ENCODE measurements at regions not wholly inside any gene's neighbourhood (a gene's known extent, or its start where the extent isn't known, plus 50 kb on each side); places are given as distances from the start of the nearest gene placed in this dataset.

DNA sequence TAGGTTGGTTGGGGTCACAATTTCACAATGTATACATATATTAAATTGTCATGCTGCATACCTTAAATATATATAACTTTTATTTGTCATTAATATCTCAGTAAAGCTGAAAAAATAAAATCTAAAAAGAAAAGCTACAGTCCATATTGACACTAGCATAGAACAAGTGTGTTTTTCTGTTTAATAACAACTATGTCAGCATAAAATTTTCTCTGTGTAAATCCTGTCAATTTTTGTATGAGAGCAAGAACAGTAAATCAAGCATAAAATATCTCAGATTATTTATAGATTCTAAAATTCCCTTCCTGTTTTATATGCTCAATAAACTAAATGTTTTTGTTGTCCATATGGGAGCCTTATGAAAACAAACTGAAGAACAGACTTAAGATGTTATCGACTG is 739.2 kb downstream of the MRPL39 start:
- TF ChIP-seq, protein P1, sequence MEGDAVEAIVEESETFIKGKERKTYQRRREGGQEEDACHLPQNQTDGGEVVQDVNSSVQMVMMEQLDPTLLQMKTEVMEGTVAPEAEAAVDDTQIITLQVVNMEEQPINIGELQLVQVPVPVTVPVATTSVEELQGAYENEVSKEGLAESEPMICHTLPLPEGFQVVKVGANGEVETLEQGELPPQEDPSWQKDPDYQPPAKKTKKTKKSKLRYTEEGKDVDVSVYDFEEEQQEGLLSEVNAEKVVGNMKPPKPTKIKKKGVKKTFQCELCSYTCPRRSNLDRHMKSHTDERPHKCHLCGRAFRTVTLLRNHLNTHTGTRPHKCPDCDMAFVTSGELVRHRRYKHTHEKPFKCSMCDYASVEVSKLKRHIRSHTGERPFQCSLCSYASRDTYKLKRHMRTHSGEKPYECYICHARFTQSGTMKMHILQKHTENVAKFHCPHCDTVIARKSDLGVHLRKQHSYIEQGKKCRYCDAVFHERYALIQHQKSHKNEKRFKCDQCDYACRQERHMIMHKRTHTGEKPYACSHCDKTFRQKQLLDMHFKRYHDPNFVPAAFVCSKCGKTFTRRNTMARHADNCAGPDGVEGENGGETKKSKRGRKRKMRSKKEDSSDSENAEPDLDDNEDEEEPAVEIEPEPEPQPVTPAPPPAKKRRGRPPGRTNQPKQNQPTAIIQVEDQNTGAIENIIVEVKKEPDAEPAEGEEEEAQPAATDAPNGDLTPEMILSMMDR (IDR thresholded peaks at IDR 0.05): no peak
- TF ChIP-seq POLR2A (IDR thresholded peaks at IDR 0.05): no peak
